DOHH2 (cell line): ENCODE measurements at regions not wholly inside any gene's neighbourhood (a gene's known extent, or its start where the extent isn't known, plus 50 kb on each side); places are given as distances from the start of the nearest gene placed in this dataset.

ENCODE experiments used
- H3F3A ChIP-seq: fragments of 200-600 bp; sonication (generic), shearing (Covaris generic); 2 replicates; pipeline ENCODE4 v1.6.0; 2016; ENCODE audit warnings: antibody characterized with exemption, mild to moderate bottlenecking; ENCODE audit not compliant: control insufficient read depth, insufficient read depth
- H3K27ac ChIP-seq: fragments of 200-600 bp; sonication (generic); 2 replicates; pipeline ENCODE4 v1.5.1; 2014; ENCODE audit warnings: low read depth, mild to moderate bottlenecking, low read length, moderate library complexity
- H3K27me3 ChIP-seq: fragments of 200-600 bp; sonication (generic); 2 replicates; pipeline ENCODE4 v1.6.1; 2014; ENCODE audit warnings: mild to moderate bottlenecking, low read length, mixed read lengths; ENCODE audit not compliant: control insufficient read depth
- H3K36me3 ChIP-seq: fragments of 200-600 bp; sonication (generic); 2 replicates; pipeline ENCODE4 v1.6.1; 2014; ENCODE audit warnings: mild to moderate bottlenecking, low read length, moderate library complexity, mixed read lengths; ENCODE audit not compliant: control insufficient read depth
- H3K4me1 ChIP-seq: fragments of 200-600 bp; sonication (generic); 2 replicates; pipeline ENCODE4 v1.6.1; 2014; ENCODE audit warnings: mild to moderate bottlenecking, low read length, mixed read lengths; ENCODE audit not compliant: control insufficient read depth
- H3K4me2 ChIP-seq: fragments of 200-600 bp; sonication (generic); 2 replicates; pipeline ENCODE4 v1.6.0; 2014; ENCODE audit warnings: mild to moderate bottlenecking, low read length, moderate library complexity
- H3K4me3 ChIP-seq: fragments of 200-600 bp; sonication (generic); 2 replicates; pipeline ENCODE4 v1.5.1; 2014; ENCODE audit warnings: mild to moderate bottlenecking, low read length, mixed read lengths
- H3K79me2 ChIP-seq: fragments of 200-600 bp; sonication (generic); 2 replicates; pipeline ENCODE4 v1.6.1; 2014; ENCODE audit warnings: mild to moderate bottlenecking, low read length, mixed read lengths; ENCODE audit not compliant: control insufficient read depth
- H3K9me2 ChIP-seq: fragments of 200-600 bp; sonication (generic); replicated peaks from 2 replicates; pipeline ENCODE4 v1.6.1; 2014; ENCODE audit warnings: mild to moderate bottlenecking, low read length, mixed read lengths; ENCODE audit not compliant: control insufficient read depth
- H3K9me3 ChIP-seq: fragments of 200-600 bp; sonication (generic); 2 replicates; pipeline ENCODE4 v1.6.1; 2014; ENCODE audit warnings: antibody characterized with exemption, low read length, mixed read lengths; ENCODE audit not compliant: control insufficient read depth, insufficient read depth
- H4K20me1 ChIP-seq: fragments of 200-600 bp; sonication (generic); 2 replicates; pipeline ENCODE4 v1.6.0; 2014; ENCODE audit warnings: low read depth, mild to moderate bottlenecking, antibody characterized with exemption, low read length, moderate library complexity; ENCODE audit not compliant: control insufficient read depth, insufficient read depth
- CTCF ChIP-seq: fragments of 200-600 bp; sonication (generic); IDR thresholded peaks from one replicate; pipeline ENCODE4 v1.5.1; 2014; ENCODE audit warnings: antibody characterized with exemption, mild to moderate bottlenecking, low read depth, low read length; ENCODE audit not compliant: poor library complexity, severe bottlenecking
- EZH2phosphoT487 ChIP-seq: fragments of 200-600 bp; sonication (generic); IDR thresholded peaks from 2 replicates; pipeline ENCODE4 v1.6.1; 2017; ENCODE audit warnings: borderline replicate concordance, mild to moderate bottlenecking, antibody characterized with exemption, low read length, moderate library complexity, mixed read lengths

- peaks cover 5% of the 10 kb centered on the region for H3K4me1 ChIP-seq
- H3K79me2 ChIP-seq = no peaks in the 10 kb centered on the region
- no peaks in the 10 kb centered on the region for H3F3A ChIP-seq
- H3K4me3 ChIP-seq = no peak overlapping the region
- H3K27me3 ChIP-seq = no peaks in the 10 kb centered on the region
- H3K27ac ChIP-seq = no peak overlapping the region
- no peak overlapping the region for H3K4me2 ChIP-seq
- H4K20me1 ChIP-seq = no peaks in the 10 kb centered on the region
- TF ChIP-seq EZH2phosphoT487 (no peak), CTCF (no peak)
- no peaks in the 10 kb centered on the region for H3K36me3 ChIP-seq
- H3K9me2 ChIP-seq = no peaks in the 10 kb centered on the region
- no peaks in the 10 kb centered on the region for H3K9me3 ChIP-seq
These were observed 94.0 kb upstream of the ITGA4 start for GRCh38 chr2:181363164-181363563.

GRCh38 chr2:181364492-181365170 lies 92.6 kb upstream of the ITGA4 start:
- Histone ChIP-seq H3K9me2 (no peaks in the 10 kb centered on the region), H3K4me2 (no peak overlapping the region), H3K4me1 (peaks cover 5% of the 10 kb centered on the region), H3K27me3 (no peaks in the 10 kb centered on the region), H3K27ac (no peak overlapping the region), H4K20me1 (no peaks in the 10 kb centered on the region), H3K36me3 (no peaks in the 10 kb centered on the region), H3K4me3 (no peak overlapping the region), H3F3A (no peaks in the 10 kb centered on the region), H3K9me3 (no peaks in the 10 kb centered on the region), H3K79me2 (no peaks in the 10 kb centered on the region)
- TF ChIP-seq CTCF (no peak), EZH2phosphoT487 (no peak)

DNA sequence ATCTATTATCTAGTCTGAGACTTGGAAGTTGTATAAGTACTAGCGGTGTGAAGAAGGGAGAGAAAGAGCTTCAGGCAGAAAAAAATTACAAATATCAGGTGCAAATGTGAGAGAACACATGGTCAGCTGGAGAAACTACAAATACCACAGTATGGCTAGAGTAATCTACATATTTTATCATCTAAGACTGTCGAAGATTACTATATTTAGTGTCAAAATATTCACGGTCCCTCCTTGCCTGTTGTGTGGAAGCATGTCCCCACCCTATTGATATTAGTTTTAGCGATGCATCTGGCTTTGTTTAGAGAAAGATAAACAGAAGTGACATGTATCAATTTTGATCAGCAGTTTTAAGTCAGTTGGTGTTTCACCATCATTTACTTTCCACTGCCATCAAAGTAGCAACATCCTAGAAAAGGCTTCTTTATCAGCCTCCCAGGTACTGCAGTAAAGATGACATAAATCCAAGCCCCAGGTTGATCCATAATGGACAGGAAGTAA lies 90.5 kb upstream of the ITGA4 start:
- no peaks in the 10 kb centered on the region for H3K9me3 ChIP-seq
- TF ChIP-seq EZH2phosphoT487 (no peak), CTCF (no peak)
- no peaks in the 10 kb centered on the region for H3K9me2 ChIP-seq
- H3K27me3 ChIP-seq = no peaks in the 10 kb centered on the region
- H4K20me1 ChIP-seq = no peaks in the 10 kb centered on the region
- H3K4me3 ChIP-seq = no peak overlapping the region
- H3K79me2 ChIP-seq = no peaks in the 10 kb centered on the region
- no peak overlapping the region for H3K27ac ChIP-seq
- peaks cover 5% of the 10 kb centered on the region for H3K4me1 ChIP-seq
- H3K4me2 ChIP-seq = no peak overlapping the region
- no peaks in the 10 kb centered on the region for H3K36me3 ChIP-seq
- H3F3A ChIP-seq = no peaks in the 10 kb centered on the region
